HEK293 (cell line): ENCODE measurements at regions not wholly inside any gene's neighbourhood (a gene's known extent, or its start where the extent isn't known, plus 50 kb on each side); places are given as distances from the start of the nearest gene placed in this dataset.

ENCODE experiments used
- MYNN ChIP-seq: fragments of 450-650 bp; formaldehyde crosslinking; IDR thresholded peaks from 2 replicates; pipeline ENCODE4 v1.5.1; 2016; ENCODE audit warnings: missing biosample characterization, missing genetic modification characterization, borderline replicate concordance
- SALL2 ChIP-seq: fragments of 450-650 bp; formaldehyde crosslinking; IDR thresholded peaks from 2 replicates; pipeline ENCODE4 v1.5.0; 2017; ENCODE audit warnings: missing biosample characterization, mild to moderate bottlenecking, missing genetic modification characterization, borderline replicate concordance
- SP2 ChIP-seq: fragments of 450-650 bp; formaldehyde crosslinking; IDR thresholded peaks from 2 replicates; pipeline ENCODE4 v1.5.1; 2016; ENCODE audit warnings: missing biosample characterization, missing genetic modification characterization
- ZNF138 ChIP-seq: fragments of 450-650 bp; formaldehyde crosslinking; IDR thresholded peaks from 2 replicates; pipeline ENCODE4 v1.5.1; 2016; ENCODE audit warnings: missing biosample characterization, missing genetic modification characterization, borderline replicate concordance
- ZNF658 ChIP-seq: fragments of 450-650 bp; formaldehyde crosslinking; IDR thresholded peaks from 2 replicates; pipeline ENCODE4; 2016; ENCODE audit warnings: missing biosample characterization, missing genetic modification characterization
- TF ChIP-seq, protein P1 (sequence below): fragments of 450-650 bp; formaldehyde crosslinking; IDR thresholded peaks from 2 replicates; pipeline ENCODE4 v1.5.1; 2016; ENCODE audit warnings: missing biosample characterization, missing genetic modification characterization
- TF ChIP-seq, protein P2 (sequence below): fragments of 450-650 bp; formaldehyde crosslinking; IDR thresholded peaks from 2 replicates; pipeline ENCODE4 v1.5.1; 2016; ENCODE audit warnings: missing biosample characterization, missing genetic modification characterization

DNA sequence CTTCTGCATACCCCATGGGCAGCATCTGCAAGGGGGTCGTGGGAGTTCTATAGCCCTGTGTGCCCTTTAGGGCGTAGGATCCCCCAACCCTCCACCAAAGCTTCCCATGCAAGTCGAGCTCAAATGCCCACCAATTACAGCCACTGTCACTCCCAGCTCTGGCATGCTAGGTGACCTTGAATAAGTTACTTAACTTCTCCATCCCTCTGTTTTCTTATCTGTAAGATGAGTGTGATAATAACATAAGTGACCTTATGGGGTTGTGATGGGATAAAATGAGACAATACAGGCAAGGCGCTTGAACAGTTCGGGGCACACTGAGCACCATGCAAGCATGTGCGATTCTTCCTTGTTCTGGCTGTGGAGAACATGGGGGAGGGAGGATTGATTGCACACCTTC is 74.8 kb upstream of the POMGNT2 start:
- TF ChIP-seq ZNF658 (tag by site-specific recombination) (no peak), ZNF138 (tag by site-specific recombination) (no peak), SALL2 (no peak), MYNN (tag by site-specific recombination) (no peak), SP2 (tag by site-specific recombination) (no peak)
- TF ChIP-seq, protein P1, sequence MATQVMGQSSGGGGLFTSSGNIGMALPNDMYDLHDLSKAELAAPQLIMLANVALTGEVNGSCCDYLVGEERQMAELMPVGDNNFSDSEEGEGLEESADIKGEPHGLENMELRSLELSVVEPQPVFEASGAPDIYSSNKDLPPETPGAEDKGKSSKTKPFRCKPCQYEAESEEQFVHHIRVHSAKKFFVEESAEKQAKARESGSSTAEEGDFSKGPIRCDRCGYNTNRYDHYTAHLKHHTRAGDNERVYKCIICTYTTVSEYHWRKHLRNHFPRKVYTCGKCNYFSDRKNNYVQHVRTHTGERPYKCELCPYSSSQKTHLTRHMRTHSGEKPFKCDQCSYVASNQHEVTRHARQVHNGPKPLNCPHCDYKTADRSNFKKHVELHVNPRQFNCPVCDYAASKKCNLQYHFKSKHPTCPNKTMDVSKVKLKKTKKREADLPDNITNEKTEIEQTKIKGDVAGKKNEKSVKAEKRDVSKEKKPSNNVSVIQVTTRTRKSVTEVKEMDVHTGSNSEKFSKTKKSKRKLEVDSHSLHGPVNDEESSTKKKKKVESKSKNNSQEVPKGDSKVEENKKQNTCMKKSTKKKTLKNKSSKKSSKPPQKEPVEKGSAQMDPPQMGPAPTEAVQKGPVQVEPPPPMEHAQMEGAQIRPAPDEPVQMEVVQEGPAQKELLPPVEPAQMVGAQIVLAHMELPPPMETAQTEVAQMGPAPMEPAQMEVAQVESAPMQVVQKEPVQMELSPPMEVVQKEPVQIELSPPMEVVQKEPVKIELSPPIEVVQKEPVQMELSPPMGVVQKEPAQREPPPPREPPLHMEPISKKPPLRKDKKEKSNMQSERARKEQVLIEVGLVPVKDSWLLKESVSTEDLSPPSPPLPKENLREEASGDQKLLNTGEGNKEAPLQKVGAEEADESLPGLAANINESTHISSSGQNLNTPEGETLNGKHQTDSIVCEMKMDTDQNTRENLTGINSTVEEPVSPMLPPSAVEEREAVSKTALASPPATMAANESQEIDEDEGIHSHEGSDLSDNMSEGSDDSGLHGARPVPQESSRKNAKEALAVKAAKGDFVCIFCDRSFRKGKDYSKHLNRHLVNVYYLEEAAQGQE (tag by site-specific recombination), result no peak
- TF ChIP-seq, protein P2, sequence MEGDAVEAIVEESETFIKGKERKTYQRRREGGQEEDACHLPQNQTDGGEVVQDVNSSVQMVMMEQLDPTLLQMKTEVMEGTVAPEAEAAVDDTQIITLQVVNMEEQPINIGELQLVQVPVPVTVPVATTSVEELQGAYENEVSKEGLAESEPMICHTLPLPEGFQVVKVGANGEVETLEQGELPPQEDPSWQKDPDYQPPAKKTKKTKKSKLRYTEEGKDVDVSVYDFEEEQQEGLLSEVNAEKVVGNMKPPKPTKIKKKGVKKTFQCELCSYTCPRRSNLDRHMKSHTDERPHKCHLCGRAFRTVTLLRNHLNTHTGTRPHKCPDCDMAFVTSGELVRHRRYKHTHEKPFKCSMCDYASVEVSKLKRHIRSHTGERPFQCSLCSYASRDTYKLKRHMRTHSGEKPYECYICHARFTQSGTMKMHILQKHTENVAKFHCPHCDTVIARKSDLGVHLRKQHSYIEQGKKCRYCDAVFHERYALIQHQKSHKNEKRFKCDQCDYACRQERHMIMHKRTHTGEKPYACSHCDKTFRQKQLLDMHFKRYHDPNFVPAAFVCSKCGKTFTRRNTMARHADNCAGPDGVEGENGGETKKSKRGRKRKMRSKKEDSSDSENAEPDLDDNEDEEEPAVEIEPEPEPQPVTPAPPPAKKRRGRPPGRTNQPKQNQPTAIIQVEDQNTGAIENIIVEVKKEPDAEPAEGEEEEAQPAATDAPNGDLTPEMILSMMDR, result no peak
